HuH-7.5 (cell line): ENCODE measurements at regions not wholly inside any gene's neighbourhood (a gene's known extent, or its start where the extent isn't known, plus 50 kb on each side); places are given as distances from the start of the nearest gene placed in this dataset.

Experiments used
- DNase-seq: peaks from one replicate; pipeline ENCODE4 v3.0.0; 2011; ENCODE audit warnings: low spot score

DNA sequence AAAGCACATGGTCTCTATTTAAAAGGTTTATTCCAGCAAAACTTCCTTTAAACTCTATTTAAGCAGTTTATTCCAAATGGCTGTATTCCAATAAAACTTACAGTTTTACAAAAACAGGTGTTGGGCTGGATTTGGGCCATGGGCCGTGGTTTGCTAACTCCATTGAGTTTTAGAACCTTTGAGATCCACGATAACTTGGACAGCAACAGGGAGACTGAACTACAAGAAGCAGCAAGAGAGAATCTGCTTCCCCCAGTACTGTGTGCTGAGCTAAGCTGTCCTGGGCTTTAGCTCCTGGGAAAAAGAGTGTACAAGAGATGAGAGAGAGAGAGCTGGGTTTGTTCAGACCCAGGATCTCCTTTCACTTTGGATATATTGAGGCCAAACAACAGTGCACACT is 204.0 kb upstream of the CELF2 start:
- DNase-seq, result no peak

DNA sequence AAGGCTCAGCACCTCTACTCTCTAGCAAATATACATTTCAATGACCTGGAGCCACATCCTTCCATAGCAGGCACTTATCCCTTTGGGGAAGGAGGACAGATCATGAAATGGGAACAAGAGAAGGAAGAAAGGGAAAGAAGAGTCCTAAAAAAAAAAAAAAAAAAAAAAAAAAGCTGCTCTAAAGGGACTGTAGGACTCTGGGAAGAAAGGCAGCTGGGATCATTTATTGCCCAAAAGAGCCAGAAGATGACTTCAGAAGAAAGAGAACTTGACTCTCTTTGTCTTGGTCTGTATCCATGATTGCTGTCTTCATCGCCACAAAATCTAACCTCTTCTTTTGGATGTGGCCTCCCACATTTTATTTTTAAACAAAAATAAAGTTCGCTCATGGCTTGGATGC is 203.6 kb upstream of the CELF2 start:
- no peak for DNase-seq

DNA sequence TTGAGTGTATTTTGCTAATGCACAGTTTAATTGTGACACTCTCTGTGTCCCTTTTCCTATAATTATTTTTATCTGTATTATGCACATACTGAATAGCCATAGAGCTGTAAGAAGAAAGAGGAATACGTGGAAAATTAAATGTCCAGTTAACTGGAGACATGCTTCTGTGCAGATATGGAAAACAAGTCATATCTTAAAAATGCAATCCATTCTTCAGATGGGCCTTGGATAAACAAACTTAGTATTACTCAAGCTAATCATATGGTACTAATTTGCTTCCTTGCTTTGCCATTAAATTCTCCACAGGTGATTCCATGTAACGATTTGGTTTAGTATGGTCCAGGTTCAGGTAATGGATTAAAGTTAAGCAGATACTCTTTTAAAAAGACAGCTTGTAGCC is 201.2 kb upstream of the CELF2 start:
- no peak for DNase-seq

DNA sequence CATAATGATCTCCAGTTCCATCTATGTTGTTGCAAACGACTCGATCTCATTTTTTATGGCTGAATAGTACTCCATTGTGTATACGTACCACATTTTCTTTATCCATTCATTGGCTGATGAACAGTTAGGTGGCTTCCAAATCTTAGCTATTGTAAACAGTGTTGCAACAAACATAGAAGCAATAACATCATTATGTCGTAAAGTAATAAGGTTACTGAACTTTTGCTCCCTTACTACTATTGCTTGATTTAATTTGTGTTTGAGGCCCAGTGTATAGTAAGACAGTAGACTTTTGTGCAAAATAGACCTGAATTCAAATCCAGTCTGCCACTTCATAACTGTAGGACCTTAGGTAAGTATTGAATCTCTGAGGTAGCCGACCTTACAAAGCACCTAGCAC is 200.1 kb upstream of the CELF2 start:
- DNase-seq, result no peak

DNA sequence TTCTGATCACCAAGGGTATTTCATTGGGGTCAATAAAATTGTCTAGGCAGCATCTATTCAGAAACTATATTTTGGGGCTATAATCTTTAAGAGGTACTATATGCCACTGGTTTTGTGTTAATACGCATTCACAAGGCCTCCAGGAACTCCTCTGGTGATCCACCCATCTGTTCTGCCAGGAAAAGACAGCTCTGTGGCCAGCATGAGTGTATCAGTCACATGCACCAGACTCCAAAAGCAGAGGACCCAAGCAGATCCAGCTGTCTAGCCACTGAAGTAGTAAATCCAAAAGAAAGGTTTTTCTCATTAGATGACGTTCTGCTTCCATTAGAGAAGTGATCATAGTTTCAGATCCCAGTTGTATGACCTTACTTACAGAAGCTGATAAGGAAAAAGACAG is 199.6 kb upstream of the CELF2 start:
- DNase-seq, result no peak

DNA sequence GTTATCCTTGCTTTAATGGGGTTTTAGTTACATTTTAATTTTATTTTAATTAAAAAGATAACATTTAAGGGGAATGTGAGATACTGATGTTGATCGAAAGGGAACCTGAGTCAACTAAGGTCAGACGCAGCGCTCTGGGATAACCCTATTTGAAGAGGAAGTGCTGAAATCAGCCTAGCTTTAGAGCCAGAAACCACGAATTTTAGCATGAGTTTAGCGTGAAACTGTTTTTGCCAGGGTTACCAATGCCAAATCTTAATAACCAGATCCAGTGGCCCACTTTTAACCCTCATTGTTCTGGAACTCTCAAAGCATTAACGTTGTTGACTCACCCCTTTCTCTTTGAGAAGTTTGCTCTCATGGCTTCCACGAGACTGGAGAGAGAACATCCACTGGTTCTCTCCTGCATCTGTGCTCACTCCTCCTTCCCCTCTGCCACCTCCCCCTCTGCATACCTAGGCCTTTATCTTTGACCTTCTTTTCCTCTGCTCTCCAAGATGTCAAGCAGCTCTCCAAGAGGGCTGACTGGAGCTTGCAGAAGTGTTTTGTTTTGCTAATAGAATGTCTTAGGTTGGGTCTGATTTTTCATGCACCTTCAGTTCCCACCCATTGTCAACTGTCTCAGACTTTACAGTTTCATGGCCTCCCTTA is 198.3 kb upstream of the CELF2 start:
- no peak for DNase-seq

DNA sequence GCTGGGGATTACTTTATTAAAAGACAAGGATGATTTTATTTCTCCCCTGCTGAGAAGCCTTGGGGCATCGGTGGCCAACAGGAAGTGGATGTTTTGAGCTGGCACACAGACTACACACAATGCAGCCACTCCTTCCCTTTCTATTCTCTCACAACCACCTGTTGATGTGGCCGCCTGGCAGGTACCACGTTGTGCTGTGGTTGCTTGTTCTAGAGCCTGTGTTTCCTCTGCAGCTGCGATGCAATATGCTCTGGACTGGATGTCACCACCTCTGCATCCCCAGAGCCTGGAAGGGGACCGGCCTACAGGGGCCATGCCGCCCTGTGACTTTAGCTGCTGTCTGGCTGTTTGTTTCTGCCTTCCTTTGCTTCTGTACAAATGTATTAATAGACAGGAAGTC is 195.7 kb upstream of the CELF2 start:
- no peak for DNase-seq

DNA sequence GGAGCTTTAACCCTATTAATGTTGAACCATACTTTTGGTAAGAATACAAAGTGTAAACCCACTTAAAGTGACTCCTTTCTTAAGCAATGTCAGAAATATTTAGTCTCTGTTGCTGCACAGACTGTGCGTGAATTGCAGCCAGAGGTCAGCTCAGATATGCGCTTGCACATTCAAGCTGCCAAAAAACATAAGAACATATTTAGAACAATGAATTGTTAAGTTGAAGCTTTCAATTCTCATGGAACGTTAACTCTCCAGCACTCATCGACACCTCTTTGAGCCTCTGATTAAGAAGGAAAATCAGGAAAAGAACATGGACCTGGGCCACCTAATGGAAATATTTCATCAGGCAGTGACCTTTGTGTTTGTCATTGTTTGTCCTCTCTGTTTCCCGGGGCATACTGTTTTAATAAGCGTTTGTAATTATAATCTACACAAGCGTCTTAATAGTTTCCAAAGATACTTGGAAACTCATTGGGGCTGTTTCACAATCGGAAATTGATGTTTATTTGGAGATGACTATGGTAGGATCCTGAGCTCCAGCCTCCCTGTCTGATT is 193.0 kb upstream of the CELF2 start:
- no peak for DNase-seq

DNA sequence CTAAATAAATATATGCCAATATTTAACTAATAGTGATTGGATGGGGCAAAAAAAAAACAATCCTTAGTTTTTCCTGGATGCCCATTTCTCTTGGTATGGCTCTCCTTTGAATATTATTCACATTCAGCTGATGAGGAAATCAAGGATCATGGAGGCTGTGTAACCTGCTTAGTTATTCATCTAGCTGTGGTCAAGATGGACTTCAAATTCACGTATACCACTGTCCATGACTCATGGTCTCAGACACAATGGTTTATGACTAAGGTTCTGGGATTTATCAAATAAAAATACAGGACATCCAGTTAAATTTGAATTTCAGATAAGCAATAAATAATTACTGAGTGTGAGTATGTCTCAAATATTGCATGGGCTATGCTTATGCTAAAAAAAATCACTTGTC is 191.5 kb upstream of the CELF2 start:
- no peak for DNase-seq

DNA sequence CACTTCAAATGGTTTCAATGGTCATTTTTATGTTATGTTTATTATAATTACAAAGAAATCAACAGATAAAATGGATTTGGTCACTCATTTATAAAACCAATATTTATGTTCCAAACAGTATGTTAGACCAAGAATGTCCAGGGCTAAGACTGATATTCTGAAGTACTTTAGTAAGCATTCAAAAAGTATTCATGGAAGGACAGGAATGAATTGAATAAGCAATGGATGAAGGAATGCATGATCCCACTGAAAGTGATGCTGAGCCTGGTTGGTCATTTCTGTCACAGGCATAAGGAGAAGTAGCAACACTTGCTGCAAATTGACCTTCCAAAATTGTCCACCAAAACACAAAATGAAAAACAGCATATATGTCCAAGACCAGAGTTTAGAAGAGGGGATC is 189.0 kb upstream of the CELF2 start:
- no peak for DNase-seq

DNA sequence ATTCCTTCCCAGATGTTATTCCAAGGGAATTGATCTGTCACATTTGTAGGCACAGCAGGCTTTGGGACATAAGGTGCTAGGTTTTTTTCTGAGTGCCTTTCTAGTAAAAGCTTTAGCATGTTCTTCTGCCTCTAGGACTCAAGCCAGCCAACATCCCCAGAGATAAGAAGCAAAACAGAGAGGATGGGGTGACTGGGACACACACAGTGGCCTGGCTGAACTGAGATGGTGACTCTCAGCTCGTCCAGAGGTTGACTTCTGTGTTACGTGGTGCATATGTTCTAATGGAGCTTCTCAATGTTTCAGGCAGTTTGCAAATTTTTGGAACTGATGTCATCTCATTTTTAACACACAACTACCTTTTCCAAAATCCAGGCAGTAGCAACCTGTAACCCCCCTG is 188.1 kb upstream of the CELF2 start:
- DNase-seq, result no peak

DNA sequence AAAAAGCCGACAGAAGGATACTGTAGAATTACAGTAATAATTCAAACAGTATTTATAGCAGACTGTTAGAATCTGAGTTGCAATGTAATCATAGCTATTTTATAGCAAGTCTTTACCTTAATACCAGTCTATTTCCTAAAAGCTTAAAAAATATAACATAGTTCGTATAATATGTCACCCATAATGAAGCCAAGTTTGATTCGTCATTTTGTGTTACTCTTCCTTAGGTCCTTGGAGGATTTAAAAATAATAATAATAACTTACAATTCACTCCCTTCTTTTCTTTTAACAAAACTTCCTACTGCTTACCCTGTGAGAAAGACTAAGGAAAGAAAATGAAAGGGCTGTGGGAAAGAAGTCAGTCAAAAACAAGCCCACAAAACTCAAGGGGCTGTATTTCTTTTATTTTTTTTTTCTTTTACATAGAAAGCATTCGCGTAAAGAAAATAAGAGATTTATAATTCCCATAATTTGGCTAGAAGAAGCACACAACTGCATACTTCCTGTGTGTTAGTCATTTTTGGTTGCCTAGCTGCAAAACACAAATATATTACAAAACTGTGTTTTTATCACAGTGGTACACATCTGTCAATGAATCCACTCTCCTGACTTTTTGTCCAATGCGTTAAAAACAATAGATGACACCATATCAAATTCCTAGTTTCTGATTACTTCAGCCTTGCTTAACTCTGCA is 187.2 kb upstream of the CELF2 start:
- DNase-seq, result no peak

DNA sequence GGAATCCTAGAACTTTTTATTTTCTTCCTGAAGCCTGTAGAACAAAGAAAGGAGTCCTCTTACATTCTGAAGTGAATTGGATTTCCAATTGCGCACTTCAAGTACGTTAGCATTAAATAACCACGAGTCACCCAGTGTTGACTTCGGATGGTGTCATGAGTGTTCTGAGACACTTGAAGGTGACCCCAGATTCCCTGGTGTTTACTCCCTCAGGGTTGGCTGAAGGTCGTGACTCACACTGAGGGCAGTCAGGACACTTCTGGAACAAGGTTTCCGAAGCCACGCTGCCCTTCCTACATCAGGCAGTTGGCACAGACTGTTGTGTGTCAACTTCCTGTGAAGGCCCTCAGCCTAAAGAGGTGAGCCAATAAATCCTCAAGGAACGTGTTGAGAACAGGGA is 186.6 kb upstream of the CELF2 start:
- no peak for DNase-seq

DNA sequence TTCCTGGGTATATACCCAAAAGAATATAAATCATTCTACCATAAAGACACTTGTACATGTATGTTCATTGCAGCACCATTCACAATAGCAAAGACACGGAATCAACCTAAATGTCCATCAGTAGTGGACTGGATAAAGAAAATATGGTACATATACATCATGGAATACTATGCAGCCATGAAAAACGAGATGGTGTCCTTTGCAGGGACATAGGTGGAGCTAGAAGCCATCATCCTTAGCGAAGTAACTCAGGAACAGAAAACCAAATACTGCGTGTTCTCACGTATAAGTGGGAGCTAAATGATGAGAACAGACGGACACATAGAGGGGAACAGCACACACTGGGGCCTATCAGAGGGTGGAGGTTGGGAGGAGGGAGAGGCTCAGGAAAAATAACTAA is 183.7 kb upstream of the CELF2 start:
- no peak for DNase-seq

DNA sequence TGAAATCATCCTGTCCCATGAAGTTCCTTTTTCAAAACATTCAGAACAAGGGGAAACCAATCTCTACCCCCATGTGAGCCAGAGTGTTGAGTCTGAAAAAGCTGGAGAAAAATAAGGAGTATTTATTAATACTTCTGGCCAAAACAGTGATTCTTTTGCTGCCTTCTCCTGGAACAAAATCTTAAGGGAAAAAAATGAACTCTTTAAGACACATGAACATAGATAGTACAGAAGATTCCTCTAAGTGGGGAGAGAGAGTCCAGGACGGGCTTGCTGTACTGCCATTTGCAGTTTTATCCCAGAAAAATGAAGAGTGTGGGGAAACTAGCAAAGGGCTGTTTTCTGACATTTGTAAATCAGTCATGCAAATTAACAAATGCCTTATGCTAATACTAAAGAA is 173.4 kb upstream of the CELF2 start:
- DNase-seq, result no peak

DNA sequence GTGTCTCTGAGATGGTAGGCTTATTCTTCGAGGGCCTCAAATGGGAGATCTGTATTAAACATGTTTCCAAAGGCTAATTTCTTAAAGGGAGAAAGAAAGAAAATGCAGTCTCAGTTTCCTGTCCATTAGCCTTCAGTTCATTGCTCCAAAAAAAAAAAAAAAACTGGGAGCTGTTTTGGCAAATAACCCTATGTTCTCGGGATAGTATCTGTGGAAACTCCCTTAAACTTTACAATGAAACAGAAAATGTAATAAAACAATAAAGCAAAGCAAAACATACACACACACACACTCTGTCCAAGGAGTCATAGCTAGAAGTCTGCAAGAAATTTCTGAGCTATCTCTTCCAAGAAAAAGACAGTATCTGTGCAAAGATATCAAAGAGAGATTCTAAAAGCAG is 172.5 kb upstream of the CELF2 start:
- no peak for DNase-seq

DNA sequence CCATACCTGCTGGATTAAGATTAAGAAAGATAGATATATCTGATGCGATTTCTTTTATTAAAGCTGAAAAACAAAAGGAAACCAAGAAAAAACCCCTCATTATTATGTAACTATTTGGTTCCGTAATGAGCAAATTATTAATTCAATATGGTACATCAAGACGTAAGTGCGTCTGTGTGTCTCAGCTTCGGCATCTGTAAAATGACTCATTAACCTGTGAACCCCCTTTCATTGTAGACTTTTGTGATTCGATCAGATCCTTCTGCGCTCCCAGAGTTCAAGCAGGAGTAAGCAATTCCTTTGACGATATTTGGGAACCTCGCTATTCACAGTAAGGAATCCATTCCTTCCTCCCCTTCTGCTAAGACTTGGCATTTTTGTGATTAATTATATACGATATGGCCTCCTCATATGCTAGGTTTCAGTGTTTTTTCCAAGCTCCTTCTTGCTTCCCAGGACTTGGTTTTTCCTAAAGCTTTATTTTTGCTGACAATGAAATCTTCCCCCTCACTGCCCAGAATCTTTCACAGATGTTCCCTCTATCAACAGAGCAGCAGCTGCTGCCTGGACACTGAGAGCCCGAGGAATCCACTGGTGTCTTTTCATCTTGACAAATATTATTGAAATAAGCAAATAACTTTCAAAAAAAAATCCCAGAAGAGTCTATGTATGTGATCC is 171.7 kb upstream of the CELF2 start:
- no peak for DNase-seq

DNA sequence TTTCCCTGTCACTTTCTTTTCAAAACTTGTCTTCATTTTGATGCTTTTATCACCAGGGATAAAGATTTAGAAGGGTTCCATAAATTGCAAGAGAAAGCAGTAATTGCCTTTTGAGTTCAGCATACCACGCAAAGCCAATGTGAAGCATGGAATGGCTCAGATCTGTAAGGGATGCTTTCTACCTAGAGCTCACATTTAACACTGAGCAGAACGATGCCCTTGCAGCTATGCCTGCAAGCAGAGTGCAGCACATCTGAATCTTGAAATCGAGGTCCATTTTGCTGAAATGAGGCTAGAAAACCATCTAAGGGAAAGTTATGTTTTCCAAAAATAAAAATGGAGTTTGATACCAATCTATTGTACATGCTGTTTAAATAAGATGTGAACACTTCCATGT is 171.2 kb upstream of the CELF2 start:
- no peak for DNase-seq

DNA sequence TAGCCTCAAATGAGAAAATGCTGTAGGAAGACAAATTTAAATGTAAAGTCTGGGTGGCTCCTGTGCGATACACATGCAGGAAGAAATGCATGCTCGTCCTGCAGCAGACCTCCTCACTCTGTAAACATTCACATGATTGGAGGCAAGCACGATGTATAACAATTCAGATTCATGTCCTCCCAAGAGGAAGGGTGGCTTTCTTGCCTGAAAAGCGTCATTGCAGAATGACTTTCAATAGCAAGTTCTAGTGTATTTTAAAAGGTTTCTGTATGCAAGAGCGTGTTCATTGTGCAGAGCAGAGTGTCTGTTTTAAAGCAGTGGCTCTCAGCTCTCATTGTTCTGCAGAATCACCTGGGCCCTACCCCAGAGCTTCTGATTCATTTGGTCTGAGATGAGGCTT is 170.3 kb upstream of the CELF2 start:
- no peak for DNase-seq

DNA sequence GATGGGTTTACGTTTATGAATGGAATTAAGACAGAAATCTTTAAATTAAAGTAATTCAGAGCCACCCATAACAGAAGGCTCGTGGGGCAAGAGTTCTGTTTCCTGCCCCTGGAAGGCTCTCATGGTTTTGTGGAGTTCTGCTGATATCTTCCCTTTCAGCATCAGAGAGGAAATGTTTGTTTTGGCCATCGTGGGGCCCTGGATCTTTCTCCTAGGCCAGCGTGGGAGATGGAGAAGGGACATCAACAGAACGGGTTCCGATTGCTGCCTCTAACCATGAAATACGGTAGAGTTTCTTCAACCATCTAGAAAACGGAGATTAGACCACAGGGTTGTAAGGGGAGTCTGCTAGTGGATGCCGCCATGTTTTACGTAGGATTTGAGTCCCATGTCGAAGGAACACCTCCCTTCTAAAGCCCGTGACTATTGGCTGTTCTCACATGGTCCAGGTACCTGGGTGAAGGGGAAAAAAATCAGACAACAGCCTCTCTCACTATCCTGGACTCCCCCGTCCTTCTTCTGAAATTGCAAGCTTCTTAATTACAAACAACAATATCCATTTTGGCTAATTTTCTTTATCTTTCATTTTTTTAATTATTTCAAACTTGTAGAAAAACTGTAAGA is 169.1 kb upstream of the CELF2 start:
- DNase-seq, result no peak

DNA sequence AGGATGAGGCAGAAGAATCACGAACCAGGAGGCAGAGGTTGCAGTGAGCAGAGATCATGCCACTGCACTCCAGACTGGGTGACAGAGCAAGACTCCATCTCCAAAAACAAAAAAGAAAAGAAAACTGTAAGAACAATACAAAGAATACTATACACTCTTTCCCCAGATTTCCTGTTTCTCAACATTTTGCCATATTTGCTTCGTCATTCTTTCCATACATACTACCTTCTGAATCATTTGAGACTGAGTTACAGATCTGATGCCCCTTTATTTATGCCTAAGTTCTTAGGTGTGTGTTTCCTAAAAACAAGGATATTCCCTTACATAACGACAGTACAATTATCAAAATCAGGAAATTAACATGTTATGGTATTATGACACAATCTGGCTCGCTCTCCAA is 168.4 kb upstream of the CELF2 start:
- no peak for DNase-seq

DNA sequence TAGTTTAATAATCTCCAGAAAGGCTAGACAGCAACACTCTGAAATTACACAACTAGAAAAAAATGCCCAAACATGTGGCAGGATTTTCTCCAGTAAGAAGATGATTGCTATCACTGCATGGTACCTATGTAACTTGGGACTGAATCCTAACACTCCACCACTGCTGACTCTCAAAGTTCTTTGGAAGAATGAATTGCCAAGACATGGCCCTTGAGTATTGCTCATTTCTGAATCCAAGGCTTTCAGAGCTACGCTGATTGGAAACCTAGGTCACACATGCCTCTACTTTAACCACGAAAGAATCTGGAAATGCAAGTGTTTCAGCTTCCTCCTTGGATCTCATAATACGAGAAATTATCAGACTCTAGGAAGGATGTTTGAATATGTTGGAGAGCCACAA is 167.5 kb upstream of the CELF2 start:
- no peak for DNase-seq

DNA sequence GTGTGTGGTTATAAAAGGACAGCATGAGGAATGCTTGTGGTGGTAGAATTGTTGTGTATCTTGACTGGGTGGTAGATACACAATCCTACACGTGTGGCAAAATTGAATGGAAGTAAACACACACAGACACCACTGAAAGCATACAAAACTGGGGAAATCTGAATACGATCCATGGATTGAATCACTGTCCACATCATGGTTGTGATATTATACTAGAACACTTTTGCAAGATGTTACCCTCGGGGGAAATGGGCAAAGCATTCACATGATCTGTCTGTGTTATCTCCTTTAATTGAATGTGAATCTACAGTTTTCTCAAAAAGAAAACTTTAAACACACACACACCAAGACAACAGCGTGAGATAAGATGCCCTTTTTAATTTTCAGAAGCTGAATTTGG is 165.2 kb upstream of the CELF2 start:
- DNase-seq, result no peak
